Naive B cell (primary cell): ENCODE measurements at regions not wholly inside any gene's neighbourhood (a gene's known extent, or its start where the extent isn't known, plus 50 kb on each side); places are given as distances from the start of the nearest gene placed in this dataset.
A peak's percentile ranks its signal among the peaks of the same experiment; 100 is the strongest.

Experiments
- ATAC-seq, 2 donors: fragments of 150-1000 bp; cut with Tn5 transposase; 2 replicates each; pipeline ENCODE4 v1.10.0; 2021; ENCODE audit warnings: low read depth in 2 of 2, mild to moderate bottlenecking in 2 of 2, moderate library complexity in 2 of 2
- DNase-seq: peaks from one replicate; pipeline ENCODE4 v3.0.0; 2022
- H3K27ac Mint-ChIP-seq, 6 donors: one replicate each; pipeline ENCODE4 v1.8.0; 2020 to 2022; ENCODE audit warnings: mild to moderate bottlenecking in 6 of 6, mixed read lengths in 6 of 6, moderate library complexity in 5 of 6, inconsistent platforms in 2 of 6
- H3K27me3 Mint-ChIP-seq, 3 donors: one replicate each; pipeline ENCODE4 v1.8.0; 2021 to 2022; ENCODE audit warnings: mixed read lengths in 3 of 3, mild to moderate bottlenecking in 1 of 3
- H3K36me3 Mint-ChIP-seq, 2 donors: one replicate each; pipeline ENCODE4 v1.8.0; 2020 to 2022; ENCODE audit warnings: mixed read lengths in 2 of 2, inconsistent platforms in 1 of 2, mild to moderate bottlenecking in 1 of 2
- H3K4me1 Mint-ChIP-seq, 3 donors: one replicate each; pipeline ENCODE4 v1.8.0; 2020 to 2022; ENCODE audit warnings: mixed read lengths in 3 of 3, inconsistent platforms in 1 of 3, mild to moderate bottlenecking in 1 of 3, moderate library complexity in 1 of 3
- H3K4me3 Mint-ChIP-seq, 8 donors: one replicate each; pipeline ENCODE4 v1.8.0; 2020 to 2022; ENCODE audit warnings: mild to moderate bottlenecking in 8 of 8, mixed read lengths in 8 of 8, moderate library complexity in 8 of 8, inconsistent platforms in 2 of 8
- H3K9me3 Mint-ChIP-seq, 7 donors: one replicate each; pipeline ENCODE4 v1.8.0; 2020 to 2022; ENCODE audit warnings: mixed read lengths in 7 of 7, mild to moderate bottlenecking in 5 of 7, inconsistent platforms in 2 of 7, moderate library complexity in 1 of 7

DNA sequence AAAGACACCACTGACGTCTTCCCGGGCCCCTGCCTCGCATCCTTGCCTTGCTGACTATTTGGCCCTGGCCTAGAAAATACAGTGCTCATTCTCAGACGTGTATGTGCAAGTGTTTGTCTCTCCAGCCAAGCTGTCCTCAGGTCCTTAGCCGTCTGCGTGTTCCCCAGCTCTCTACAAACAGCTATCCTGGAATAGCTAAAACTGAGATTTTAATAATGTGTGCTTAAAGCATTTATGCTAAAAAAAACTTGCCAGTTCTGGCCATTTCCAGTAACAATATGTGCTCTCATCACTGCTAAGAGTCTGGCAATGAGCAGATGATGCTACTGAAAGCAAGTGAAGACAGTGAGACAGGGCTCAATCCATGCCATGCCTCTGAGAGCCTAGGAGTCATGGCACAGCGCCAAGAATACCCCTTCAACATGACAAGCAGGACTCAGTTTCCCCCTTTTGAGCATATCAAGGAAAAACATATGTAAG lies 55.7 kb downstream of the IRF2BP2 start:
- H3K27ac Mint-ChIP-seq = peak overlapping the region in 1 of 6 donors; percentile 29
- no peaks in the 10 kb centered on the region for H3K36me3 Mint-ChIP-seq
- H3K9me3 Mint-ChIP-seq = no peaks in the 10 kb centered on the region
- H3K27me3 Mint-ChIP-seq = peaks cover 0 to under 1% (median 0%) of the 10 kb centered on the region in 3 donors
- no peak overlapping the region for H3K4me3 Mint-ChIP-seq
- DNase-seq (no peak), ATAC-seq (no peak)
- H3K4me1 Mint-ChIP-seq = no peaks in the 10 kb centered on the region

DNA sequence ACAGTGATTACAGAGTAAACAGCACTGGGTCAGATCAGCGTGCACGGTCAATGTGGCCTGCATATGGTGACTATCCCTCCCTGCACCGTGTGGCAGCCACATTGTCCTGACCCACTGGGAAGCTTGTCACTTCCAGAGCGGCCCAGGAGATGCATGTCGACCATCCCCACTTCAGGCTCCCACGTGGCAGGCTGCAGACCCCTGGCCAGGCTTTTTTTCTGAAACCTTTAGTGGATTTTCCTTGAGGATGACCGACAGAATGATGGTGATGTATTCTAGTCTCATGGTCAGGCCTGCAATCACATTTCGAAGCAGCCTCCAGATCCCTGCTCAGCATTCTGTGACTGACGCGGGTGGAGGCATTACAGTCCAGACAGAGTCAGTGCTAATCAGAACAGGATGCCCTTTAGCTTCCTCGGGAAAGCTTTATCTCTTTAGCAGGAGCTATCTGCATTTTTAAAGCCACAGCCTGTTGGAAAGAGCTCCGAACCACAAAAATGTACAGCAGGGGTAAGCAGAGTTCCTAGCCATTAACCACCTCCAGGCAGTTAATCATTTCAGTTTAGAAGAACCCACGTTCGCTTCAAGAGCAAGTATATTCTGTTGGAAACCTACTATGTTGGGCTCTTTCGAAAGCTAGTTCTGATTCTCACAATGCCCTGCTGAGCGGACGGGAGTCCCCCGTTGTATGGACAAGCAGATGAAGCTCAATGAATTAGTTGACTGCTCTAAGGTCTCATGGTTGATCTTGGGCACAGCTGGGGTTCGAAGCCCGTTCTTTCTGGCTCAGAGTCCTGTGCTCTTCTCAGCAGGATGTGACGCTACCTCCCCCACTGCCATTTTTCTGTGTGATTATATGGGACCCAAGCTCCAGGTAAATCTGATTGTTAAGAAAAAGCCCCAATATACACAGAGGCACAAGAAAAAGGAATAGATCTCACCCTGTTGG lies 56.5 kb downstream of the IRF2BP2 start:
- H3K27ac Mint-ChIP-seq = peak overlapping the region in 1 of 6 donors; percentile 42
- DNase-seq (no peak), ATAC-seq (no peak)
- no peak overlapping the region for H3K4me3 Mint-ChIP-seq
- no peaks in the 10 kb centered on the region for H3K36me3 Mint-ChIP-seq
- H3K4me1 Mint-ChIP-seq = no peaks in the 10 kb centered on the region
- peaks cover 0 to 7% (median 0%) of the 10 kb centered on the region in 3 donors for H3K27me3 Mint-ChIP-seq
- no peaks in the 10 kb centered on the region for H3K9me3 Mint-ChIP-seq

DNA sequence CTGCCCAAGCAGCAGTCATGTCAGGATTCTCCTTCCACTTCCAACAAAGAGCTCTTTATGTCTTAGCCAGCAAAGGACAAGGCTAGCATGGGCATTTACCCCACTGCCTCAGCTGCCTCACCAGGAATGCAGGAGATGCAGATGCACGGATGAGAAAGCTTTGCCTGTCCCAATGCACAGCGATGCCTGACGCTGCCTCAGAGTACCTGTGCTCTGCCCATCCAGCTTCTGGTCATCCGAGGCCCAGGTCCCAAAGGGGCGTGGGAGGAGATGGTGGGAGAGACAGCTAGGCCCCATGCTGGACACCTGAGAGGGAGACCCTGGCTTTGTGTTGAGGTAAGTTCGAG lies 59.0 kb downstream of the IRF2BP2 start:
- Mint-ChIP-seq H3K27ac (no peak overlapping the region), H3K4me3 (no peak overlapping the region), H3K4me1 (no peaks in the 10 kb centered on the region), H3K9me3 (no peaks in the 10 kb centered on the region), H3K36me3 (no peaks in the 10 kb centered on the region), H3K27me3 (peaks cover 0 to 7% (median 0%) of the 10 kb centered on the region in 3 donors)
- no peak for ATAC-seq
- no peak for DNase-seq

DNA sequence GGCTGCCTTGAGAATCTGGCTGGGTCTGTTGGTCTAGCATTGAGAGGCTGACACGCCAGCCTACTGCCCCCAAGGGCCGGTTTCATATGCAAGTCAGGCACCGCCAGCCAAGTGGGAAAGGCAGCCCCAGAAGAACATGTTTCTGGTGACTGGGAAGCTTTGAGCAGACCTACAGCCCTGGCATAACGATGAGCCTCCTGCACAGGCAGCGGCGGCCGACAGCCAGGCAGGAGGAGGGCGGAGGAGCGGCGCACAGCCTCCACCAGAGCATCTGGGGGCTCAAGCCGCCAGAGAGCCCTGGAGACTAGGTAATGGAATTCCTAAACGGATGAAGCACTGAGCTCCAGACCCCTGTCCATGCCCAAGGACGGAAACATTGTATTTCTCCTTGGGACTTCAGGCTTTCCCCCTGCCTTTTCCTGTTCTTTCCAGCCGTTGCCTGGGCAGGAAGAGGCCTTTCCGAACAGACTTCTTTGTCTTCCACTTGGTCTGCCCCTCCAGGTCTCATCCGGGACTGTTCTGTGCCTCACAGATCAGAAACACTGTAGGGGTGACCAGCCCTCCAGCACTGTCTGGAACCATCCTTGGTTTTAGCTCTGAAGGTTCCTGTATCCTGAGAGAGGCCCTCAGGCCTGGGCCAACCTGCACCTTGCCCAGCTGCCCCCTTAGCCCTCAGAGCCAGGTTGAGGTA lies 59.5 kb downstream of the IRF2BP2 start:
- no peak overlapping the region for H3K4me3 Mint-ChIP-seq
- H3K27me3 Mint-ChIP-seq = peaks cover 2 to 10% (median 4%) of the 10 kb centered on the region in 3 donors
- DNase-seq (no peak), ATAC-seq (no peak)
- no peak overlapping the region for H3K27ac Mint-ChIP-seq
- no peaks in the 10 kb centered on the region for H3K36me3 Mint-ChIP-seq
- H3K4me1 Mint-ChIP-seq = no peaks in the 10 kb centered on the region
- no peaks in the 10 kb centered on the region for H3K9me3 Mint-ChIP-seq

DNA sequence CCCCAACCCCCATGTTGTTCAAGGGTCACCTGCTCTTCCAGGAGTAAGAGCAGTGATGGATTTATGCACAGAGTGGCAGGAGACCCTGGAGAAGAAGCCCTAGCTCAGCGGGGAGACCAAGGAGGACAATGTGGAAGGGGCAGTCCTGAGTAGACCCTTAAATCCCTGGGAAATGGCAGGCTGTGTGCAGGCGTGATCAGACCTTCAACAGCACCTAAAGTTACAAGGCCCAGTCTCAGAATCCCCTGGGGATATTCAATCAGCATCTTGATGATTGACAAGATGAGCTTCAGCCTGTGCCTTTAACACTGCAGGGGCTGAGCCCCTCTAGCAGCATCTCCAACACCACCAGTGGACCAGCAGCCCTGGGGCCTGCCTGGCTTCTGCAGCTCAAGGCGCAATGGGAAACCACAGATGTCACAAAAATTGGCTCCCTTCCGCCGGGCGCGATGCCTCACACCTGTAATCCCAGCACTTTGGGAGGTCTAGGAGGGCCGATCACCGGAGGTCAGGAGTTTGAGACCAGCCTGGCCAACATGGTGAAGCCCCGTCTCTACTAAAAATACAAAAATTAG lies 60.4 kb downstream of the IRF2BP2 start:
- Mint-ChIP-seq H3K9me3 (no peaks in the 10 kb centered on the region), H3K4me1 (no peaks in the 10 kb centered on the region), H3K27me3 (peaks cover 12 to 14% (median 14%) of the 10 kb centered on the region in 3 donors), H3K4me3 (no peak overlapping the region), H3K36me3 (no peaks in the 10 kb centered on the region), H3K27ac (peak overlapping the region in 1 of 6 donors; percentile 36)
- no peak for ATAC-seq
- no peak for DNase-seq

DNA sequence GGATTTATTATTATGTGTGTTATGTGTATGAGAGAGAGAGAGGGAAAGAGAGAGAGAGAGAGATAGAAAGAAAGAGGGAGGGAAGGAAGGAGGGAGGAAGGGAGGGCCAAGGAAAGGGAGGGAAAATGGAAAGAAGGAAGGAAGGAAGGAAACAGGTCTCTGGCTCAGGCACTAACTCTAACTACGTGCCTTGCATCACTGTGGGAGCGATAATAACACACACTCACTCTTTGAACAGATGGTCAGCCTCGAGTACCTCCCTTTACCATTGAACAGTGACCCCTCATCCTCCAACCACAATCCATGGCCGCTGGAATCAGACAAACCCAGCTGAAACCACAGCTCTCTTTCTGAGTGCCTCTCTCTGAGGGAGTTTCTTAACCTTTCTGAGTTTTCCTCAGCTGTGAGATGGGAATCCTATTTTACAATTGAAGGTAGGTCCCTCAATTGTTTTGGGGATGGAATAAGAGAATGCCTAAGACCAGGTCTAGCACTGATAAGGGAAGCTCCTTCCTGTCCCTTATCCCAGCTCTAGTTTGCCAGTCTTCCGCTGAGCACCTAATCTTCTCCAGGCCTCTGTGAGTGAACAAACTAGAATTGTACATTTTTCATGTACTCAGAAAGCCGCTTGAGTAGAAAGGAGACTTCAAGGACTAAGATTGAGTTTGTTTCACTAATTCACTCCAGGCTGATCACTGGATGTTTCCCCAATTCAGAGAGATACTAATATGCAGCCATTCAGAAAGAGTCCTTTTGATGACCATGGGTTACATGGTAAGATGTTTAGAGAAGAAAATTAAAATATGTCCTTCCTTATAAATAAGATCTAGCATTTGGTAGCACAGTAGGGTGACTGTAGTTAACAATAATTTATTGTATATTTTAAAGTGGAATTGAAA lies 62.8 kb downstream of the IRF2BP2 start:
- Mint-ChIP-seq H3K27ac (no peak overlapping the region), H3K4me1 (no peaks in the 10 kb centered on the region), H3K4me3 (no peak overlapping the region), H3K36me3 (no peaks in the 10 kb centered on the region), H3K27me3 (peaks cover 13 to 20% (median 16%) of the 10 kb centered on the region in 3 donors), H3K9me3 (no peaks in the 10 kb centered on the region)
- DNase-seq = no peak
- ATAC-seq = no peak

DNA sequence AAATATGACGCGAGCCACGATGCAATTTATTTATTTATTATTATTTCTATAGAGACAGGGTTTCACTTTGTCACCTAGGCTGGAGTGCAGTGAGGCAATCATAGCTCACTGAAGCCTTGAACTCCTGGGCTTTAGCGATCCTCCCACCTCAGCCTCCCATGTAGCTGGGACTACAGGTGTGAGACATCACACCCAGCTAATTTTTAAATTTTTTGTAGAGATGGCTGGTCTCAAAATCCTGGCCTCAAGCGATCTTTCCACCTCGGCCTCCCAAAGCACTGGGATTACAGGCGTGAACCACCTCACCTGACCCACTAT lies 63.6 kb downstream of the IRF2BP2 start:
- H3K36me3 Mint-ChIP-seq = no peaks in the 10 kb centered on the region
- no peaks in the 10 kb centered on the region for H3K4me1 Mint-ChIP-seq
- ATAC-seq (no peak), DNase-seq (no peak)
- peaks cover 13 to 20% (median 16%) of the 10 kb centered on the region in 3 donors for H3K27me3 Mint-ChIP-seq
- no peak overlapping the region for H3K27ac Mint-ChIP-seq
- no peaks in the 10 kb centered on the region for H3K9me3 Mint-ChIP-seq
- H3K4me3 Mint-ChIP-seq = no peak overlapping the region

DNA sequence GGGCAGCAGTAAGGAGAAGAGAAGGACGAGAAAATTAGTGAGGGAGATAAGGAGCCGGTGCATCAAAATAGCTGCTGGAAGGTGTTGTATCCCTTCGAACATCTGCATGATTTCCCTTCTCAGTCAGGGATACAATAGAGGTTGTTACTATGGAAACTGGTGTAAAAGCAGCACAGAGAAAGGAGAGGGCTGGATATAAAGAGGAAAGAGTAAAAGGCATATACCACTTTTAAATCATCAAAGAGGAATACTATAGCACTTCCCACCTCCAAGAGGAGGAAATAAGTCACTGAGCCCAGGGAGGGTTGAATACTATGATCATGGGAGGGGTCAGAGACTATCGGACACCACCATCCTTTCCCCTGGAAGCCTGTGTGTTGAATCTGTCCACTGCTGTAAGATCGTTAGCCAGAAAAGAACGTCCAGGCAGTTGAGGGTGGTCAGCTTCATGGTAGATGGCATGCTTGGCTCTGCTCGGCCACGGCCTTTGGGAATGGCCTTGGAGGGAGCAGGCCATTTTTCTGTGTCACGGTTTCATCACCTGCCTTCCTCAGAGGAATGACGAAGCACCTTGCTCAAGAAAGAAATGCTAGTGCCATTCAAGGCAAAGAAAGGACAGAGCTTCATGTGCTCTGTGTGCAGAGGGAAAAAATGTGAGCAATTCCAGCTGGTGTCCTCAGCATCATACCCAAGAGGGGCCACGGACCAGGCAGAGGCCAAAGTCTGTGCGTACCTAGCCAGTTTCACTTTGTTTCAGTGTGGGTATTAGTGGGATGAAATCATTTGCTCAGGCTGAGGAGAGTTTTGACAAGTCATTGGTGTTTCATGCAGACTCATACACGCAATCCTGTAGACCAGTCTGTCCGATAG lies 64.2 kb downstream of the IRF2BP2 start:
- ATAC-seq = no peak
- no peaks in the 10 kb centered on the region for H3K4me1 Mint-ChIP-seq
- H3K27me3 Mint-ChIP-seq = peaks cover 13 to 20% (median 16%) of the 10 kb centered on the region in 3 donors
- H3K4me3 Mint-ChIP-seq = no peak overlapping the region
- no peaks in the 10 kb centered on the region for H3K9me3 Mint-ChIP-seq
- H3K27ac Mint-ChIP-seq = peak overlapping the region in 1 of 6 donors; percentile 55
- no peak for DNase-seq
- no peaks in the 10 kb centered on the region for H3K36me3 Mint-ChIP-seq

DNA sequence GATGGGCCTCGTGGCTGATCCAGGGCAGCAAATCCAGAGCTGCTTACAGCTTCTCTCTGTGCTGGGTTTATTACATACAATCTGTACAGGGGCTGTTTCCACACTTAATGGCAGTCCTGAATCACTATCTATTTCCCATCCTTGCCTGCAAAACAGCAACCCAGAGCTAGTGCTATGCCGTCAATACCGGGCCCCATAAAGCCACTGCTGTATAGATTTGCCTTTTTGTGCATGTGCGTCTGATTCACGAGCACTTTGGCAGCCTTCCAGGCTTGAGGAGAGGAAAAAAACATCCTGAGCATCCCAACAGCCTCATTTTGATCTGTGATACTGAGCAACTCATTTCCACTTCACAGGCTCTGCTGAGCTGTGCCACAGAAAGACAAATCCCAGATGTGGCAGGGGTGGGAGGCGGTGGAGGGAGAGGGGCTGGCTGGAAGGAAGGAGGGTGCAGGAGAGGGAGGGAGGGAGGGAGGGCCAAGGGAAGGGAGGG lies 65.2 kb upstream of the TARBP1 start:
- Mint-ChIP-seq H3K27me3 (peaks cover 13 to 18% (median 16%) of the 10 kb centered on the region in 3 donors), H3K36me3 (no peaks in the 10 kb centered on the region), H3K4me3 (no peak overlapping the region), H3K27ac (no peak overlapping the region), H3K4me1 (peaks cover 6 to 12% (median 11%) of the 10 kb centered on the region in 3 donors), H3K9me3 (no peaks in the 10 kb centered on the region)
- no peak for DNase-seq
- ATAC-seq = no peak

DNA sequence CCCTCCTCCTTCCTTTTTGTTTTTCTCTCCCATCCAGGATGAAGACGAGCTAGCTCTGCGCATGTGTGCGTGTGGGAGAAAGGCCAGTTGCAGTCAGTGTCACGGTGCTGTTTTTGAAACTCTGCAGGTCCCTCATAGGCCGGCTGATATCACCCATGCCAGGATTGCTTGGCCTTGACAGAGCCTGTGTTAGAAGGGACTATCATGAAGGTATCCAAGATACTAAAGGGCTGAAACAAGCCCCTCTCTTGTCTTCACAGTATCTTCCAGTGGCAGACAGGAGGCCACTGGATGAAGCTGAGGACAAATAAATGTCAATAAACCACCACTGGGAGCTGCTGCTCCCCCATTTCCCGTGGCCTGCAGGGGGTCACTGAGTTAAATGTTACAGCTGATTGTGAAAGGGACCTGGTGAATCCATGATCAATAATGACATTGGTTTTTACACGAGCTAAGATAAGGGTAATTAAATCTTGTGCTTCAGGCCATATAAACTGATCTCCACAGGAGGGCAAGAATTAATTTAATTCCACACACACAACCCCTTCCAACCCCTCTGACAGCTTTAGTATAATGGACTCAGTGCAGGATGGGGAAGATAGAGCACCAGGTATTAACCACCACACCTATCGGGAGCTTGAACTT lies 64.6 kb upstream of the TARBP1 start:
- ATAC-seq = no peak
- no peak overlapping the region for H3K4me3 Mint-ChIP-seq
- H3K4me1 Mint-ChIP-seq = peaks cover 7 to 15% (median 15%) of the 10 kb centered on the region in 3 donors
- no peaks in the 10 kb centered on the region for H3K9me3 Mint-ChIP-seq
- peaks cover 13 to 16% (median 13%) of the 10 kb centered on the region in 3 donors for H3K27me3 Mint-ChIP-seq
- H3K27ac Mint-ChIP-seq = no peak overlapping the region
- no peaks in the 10 kb centered on the region for H3K36me3 Mint-ChIP-seq
- DNase-seq = no peak

DNA sequence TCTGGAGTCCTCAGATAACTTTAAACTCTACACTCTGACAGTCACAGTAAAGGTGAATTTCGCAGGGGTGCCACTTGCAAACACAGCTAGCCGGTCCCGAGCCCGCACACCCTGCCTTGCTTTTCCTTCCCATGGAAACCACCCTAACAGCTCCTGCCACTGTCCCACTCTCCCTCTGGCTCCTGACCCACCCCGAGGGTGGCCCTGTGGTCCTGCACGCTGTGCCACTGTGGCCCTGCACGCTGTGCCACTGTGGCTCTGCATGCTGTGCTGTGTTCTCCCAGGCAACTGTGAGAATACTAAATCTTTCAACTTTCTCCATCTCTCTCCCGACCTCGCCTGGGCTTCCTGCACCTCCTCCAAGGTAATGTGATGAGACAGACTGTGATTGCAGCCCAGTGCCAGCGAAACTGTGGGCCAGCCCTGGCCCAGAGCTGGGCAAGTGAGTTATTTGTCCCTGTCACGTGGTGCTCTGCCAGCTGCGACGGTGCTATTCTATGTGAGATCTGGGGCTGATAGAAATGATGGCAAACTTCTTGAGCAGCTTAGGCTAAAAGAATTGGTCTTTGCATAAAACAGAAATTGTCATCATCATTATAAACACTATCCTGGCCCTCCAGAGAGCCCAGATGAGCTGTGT lies 63.4 kb upstream of the TARBP1 start:
- ATAC-seq (no peak), DNase-seq (no peak)
- peak overlapping the region in 1 of 6 donors; percentile 3 for H3K27ac Mint-ChIP-seq
- H3K27me3 Mint-ChIP-seq = peaks cover 13 to 16% (median 13%) of the 10 kb centered on the region in 3 donors
- no peaks in the 10 kb centered on the region for H3K36me3 Mint-ChIP-seq
- H3K9me3 Mint-ChIP-seq = no peaks in the 10 kb centered on the region
- H3K4me3 Mint-ChIP-seq = no peak overlapping the region
- H3K4me1 Mint-ChIP-seq = peaks cover 7 to 16% (median 15%) of the 10 kb centered on the region in 3 donors
